IMR-90 (cell line): ENCODE measurements at regions not wholly inside any gene's neighbourhood (a gene's known extent, or its start where the extent isn't known, plus 50 kb on each side); places are given as distances from the start of the nearest gene placed in this dataset.

Source experiments
- CTCF ChIP-seq: conservative IDR thresholded peaks from 2 replicates; pipeline ENCODE4 v1.5.1; 2012; ENCODE audit warnings: mild to moderate bottlenecking, low read depth, low read length, improper control_type of control experiment
- MAFK ChIP-seq: IDR thresholded peaks from 2 replicates; pipeline ENCODE4 v1.6.1; 2012; ENCODE audit warnings: low read depth, low read length, improper control_type of control experiment
- POLR2A ChIP-seq: IDR thresholded peaks from 2 replicates; pipeline ENCODE4 v1.6.1; 2012; ENCODE audit warnings: mild to moderate bottlenecking, low read depth, low read length

DNA sequence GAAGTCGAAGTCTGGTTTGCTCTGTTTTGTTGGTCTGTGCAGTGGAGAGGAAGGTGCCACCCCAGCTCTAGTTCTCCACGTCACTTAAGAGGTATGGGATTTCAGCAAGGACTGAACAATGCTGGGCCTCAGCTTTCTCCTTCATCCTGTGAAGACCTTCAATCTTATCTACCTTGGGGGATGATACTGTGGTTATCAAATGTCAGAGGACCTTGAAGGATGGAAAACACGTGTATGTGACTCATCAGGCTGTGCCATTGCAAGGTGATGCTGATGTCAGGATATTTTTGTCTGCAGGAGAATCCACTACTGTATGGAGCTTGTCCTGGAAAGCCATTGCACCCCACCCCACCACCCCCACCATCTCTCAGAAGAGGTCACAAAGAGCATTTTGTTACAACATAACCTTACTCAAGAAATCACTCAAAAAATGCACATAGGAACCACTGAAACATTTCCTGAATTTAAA is 81.4 kb upstream of the UQCRFS1 start:
- no peak for TF ChIP-seq MAFK
- TF ChIP-seq CTCF: no peak
- no peak for TF ChIP-seq POLR2A
